ENCODE measurements at regions not wholly inside any gene's neighbourhood (a gene's known extent, or its start where the extent isn't known, plus 50 kb on each side); places are given as distances from the start of the nearest gene placed in this dataset.
"Not testable (repeated sequence)": the region's sequence is repeated elsewhere in the genome, so short reads cannot be mapped to it uniquely, and the experiment has no call there.

DNA sequence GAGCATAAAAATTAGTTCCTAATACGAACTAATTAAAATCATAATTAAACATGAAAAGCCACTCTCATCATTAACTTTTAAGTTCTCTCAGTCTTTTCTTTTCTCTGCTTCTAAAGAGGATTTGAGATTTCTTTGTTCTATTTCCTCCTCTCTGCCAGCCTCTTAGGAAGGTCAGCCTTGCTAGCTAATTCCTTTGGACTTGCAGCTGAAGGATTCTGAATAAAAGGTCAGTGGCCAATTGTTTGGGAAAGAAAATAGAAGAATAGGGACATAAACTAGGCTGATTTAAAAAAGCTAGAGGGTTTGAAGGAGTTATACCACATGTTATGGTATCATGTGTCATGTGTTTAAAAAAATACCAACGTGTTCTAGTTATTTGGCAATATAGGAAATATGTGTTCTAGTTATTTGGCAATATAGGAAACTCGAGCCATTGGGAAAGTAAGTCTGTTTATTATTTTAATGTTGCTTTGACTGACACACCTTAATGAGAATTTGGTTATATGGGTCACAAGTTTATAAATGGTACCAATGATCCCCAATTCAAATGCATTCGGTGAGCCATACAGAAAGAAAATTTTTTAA, 1668.7 kb upstream of the PCDH7 start:
- DNase-seq: no peak

DNA sequence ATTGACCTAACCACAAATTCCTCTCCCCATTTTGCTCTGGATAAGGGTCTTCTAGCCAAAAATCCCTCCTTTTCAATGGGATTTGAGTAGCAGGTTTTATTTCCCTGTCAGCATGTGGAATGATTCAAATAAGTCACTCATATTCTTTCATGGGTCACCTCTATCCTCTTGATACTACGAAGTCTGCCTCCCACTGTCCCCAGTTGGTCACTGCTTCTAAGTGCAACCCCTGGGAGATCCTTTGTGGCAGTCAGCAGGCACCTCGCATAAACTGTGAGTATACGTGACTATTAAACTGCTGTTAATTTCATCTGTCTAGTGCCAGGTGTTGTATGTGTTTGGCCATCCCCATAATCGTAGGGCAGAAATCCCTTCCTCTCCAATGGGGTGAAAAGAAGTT, 1667.9 kb upstream of the PCDH7 start:
- DNase-seq: no peak

DNA sequence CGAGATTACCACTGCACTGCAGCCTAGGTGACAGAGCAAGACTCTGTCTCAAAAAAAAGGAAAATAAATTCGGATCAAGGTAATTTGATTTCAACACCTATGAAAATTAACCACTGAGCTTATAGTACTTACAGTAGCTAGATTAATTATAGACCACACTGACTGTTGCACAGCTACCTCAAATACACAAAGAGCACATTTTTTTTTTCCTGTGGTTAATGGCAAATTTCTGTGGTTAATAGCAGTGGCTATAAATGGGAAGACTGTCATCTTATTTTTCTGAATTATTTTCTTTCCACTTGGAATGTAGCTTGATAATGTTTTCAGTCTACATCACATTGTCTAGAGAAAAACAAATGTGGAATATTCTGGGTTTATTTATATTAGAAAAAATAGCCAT, 1661.6 kb upstream of the PCDH7 start:
- no peak for DNase-seq

DNA sequence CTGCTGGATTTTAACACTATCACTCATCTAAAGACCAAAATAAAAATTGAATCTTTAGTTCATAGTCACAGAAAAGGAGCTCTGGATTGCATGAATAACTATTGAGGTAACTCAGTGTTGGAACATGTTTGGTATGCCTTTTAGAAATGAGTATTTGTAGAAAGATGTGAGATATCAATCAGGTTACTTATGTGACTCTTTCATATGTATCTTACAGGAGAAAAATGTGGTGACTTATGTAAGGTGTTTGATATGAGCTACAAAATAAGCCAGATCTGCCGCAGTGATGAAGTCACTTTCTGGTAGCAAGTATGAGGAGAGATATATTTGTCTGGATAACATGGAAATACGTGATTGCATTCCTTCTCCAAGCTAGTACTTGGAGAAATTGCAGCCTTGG, 1653.3 kb upstream of the PCDH7 start:
- no peak for DNase-seq

DNA sequence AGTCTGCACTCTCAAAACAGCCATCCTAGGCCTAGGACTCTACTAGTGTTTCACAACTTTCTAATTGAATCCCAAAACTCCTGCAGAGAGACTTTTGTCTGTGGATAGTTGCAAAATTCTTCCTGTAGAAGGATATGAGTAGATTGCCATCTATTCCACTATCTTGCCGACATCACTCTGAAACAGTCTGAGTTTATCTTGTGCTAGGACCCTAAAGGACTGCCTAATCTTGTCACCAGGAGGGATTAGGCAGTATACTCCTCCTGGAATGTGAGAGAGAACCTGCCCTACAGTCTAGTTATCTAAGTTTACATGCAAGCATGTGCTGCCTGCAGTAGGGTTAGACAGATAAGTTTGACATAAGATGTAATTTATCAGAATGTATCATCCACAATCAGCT, 1646.6 kb upstream of the PCDH7 start:
- DNase-seq: no peak

DNA sequence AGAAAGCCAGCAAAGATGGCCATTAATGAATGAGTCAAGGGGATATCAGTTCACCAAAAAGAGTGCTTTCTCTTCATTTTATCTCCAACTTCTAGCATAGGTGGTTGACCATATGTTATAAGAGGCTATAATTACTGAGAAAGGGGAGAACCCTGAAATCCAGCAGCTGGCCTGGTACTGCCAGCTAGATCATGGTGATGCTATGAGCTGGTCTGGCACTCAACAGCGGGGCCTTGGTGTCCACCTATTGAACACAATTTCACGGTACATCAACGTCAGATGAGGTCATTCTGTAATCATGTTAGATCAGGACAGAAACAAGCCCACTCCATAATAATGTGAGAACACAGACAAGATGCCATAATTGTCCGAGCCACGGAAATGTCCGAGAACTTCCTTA, 1644.8 kb upstream of the PCDH7 start:
- no peak for DNase-seq

DNA sequence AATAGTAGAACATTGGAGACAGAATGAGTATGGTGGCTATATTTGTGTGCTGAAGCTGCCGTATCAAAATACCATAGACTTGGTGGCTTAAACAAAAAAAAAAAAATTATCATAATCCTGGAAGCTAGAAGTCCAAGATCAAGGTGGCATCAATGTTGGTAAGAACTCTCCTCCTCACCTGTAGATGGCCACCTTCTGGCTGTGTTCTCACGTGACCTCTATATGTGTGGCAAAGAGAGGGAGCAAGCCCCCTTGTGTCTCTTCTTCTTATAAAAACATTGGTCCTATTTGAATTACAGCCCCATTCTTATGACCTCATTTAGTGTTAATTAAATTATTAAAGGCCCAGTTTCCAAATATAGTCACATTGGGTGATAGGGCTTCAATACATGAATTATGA, 1640.9 kb upstream of the PCDH7 start:
- no peak for DNase-seq

DNA sequence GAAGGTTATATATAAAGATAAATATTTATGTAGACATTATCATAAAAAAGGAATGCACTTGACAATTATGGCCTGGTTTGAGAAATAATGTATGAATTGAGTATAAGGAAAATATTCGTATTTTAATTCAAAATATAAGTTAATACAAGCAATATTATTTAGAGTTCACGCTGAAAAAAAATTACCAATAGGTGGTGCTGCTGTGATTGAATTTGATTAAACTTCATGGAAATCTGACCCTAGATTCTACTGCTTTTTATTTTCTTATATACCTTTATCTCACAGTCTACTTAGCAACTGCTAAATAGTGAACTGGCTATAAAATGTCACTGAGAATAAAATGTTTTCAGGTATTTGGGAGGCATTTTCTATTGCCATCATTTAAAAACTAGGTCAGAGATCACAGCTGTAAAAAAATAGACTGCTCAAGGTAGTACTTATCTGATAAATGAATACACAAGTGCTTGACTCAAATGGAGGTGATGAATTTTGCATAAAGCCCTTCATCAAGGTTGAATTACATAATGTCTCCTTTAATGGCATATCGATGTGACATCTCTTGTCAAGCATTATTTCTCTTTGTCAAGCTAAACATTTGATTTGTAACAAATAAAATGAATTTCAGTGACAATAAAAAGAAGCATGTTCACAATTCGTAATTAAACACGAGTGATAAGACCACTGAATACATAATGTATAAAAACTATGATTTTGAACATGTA, 1638.8 kb upstream of the PCDH7 start:
- no peak for DNase-seq

DNA sequence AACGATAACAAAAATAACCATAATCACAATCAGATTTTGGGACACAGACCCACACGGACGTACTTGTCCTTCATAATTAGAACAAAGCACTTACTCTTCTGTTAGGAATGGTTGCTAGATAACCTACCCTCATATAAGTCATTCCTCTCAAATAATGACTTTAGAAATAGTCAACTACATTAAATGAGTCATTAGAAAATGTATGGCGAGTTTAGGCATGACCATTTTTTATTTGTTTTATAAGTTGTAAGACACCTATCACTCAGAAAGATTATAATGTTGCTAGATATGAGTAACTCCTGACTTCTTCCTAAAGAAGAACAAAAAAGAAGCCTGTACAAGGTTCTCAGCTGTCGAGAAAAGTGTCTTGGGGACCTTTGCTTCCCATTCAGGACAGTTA, 1637.5 kb upstream of the PCDH7 start:
- no peak for DNase-seq

DNA sequence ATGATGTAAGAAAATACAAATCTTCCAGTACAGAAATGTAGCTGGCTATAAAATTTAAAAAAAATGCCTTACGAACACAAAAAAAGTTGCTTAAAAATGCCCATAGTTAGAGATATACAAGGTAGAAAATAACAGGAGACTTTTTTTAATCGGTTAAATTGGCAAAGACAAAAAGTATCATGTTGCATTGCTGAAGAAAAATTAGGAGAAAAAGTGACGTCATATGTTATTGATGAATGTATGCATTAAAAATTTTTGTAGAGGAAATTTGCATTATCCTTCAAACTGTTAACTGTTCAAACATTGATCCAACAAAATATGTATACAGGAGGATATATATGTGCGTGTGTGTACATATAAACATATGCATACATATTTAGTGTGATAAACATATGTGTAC, 1634.4 kb upstream of the PCDH7 start:
- DNase-seq: no peak

DNA sequence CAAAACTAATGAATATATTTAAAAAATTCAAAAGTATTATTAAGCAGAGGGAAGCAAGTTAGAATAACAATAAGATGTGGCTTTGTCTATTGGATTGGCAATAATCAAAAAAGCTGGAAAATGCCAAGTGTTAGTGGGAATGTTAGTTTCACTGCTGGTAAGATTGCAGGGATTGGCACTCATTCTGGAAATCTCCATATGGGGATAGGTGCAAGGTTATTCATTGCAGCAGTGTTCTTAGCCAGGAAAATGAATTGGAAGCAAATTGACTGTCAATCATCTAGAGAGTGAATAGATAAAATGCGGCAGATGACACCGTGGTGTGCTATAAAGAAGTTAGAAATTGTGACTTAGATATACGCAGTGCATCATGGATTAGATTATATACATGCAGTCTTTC, 1615.5 kb upstream of the PCDH7 start:
- no peak for DNase-seq

DNA sequence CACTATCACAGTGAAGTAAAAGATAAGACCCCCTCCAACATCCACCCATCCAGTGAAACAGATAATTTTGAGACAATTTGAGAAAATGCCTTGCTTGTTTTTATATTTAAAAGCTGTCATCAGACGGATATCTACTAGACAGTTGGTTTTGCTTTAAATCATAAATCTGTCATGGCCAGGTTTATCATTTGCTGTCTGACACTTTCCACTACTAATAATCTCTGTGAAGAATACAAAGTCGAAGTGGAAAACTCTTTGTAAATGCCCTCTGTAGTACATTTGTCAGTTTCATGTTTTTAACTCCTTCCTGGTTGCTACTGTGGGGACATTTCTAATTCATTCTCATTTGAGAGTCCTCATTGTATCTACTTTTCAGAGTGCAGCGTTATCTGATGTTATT, 1606.2 kb upstream of the PCDH7 start:
- DNase-seq: no peak

DNA sequence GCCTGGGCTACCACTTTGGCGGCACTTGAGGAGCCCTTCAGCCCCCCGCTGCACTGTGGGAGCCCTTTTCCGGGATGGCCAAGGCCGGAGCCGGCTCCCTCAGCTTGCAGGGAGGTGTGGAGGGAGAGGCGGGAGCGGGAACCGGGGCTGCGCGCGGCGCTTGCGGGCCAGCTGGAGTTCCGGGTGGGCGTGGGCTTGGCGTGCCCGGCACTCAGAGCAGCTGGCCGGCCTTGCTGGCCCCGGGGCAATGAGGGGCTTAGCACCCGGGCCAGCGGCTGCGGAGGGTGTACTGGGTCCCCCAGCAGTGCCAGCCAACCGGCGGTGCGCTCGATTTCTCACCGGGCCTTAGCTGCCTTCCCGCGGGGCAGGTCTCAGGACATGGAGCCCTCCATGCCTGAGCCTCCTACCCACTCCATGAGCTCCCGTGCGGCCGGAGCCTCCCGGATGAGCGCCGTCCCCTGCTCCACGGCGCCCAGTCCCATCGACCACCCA, 1602.9 kb upstream of the PCDH7 start:
- not testable (repeated sequence) for DNase-seq

DNA sequence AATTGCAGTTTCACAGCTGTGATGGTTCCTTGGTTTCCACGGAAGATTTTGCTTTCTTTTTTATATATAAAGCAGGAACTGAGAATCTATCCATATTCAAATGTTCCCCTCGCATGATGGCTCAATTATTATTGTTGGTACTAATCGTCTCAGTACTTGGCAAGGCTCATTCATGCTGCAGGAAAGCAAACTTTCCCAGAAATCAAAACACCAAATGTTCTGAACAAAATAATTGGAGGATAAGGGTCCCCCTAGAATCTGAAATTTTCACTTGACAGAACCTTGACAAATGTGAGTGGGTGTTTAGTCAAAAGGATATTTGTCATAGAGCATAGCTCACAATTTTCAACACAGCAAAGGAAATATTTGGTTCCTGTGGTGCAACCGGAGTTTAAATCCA, 1598.6 kb upstream of the PCDH7 start:
- DNase-seq: no peak

DNA sequence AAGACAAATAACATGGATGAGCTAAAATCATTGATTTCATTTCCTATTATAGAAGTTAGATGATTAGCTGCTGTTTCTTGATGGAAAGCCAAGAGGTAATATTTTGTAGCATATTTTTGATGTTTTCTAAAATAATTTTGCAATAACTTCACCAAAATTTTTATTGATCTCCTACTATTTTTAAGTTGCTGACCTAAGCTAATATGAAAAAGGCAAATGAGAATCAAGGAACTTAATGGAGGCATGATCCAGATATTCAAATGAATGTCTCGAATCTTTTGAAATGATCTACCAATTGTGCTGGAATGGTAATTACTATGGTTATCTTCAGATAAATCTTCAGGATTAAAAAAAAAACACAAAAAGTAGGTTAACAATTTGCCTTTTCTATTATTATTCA, 1591.4 kb upstream of the PCDH7 start:
- no peak for DNase-seq

DNA sequence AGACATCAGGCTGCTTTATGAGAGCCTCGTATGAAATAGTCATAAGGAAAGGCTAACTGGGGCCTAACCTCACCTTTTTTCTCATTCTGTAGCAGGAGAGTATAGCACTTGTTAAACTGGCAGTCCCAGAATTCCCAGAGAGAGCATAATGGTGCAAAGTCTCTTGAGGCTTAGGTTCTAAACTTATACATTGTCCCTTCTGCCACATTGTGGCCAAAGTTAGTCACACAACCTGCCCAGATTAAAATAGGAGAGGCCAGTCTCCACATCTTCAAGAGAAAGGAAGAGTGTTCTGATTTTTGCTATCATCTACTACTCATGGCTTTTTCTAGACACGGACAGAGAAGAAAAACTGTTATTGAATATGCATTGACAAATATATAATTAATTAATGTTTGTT, 1588.9 kb upstream of the PCDH7 start:
- no peak for DNase-seq

DNA sequence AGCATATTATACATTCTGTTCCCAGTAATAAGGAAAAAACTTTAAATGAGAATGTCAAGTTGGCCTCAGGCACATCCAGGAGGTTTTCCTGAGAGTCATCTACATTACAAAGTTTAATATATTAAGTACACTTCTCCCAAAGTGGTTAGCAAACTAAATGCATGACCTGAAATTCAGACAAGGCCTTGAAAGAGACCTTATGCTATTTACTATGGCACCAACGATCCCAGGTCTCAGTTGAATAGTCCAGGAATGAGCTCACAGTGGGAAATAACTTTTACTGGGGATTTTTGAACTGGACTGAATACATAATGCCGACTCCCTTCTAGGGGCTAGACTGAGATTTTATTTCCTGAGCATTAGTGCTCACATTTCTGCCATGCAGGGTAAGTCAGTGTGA, 1577.5 kb upstream of the PCDH7 start:
- DNase-seq: no peak

DNA sequence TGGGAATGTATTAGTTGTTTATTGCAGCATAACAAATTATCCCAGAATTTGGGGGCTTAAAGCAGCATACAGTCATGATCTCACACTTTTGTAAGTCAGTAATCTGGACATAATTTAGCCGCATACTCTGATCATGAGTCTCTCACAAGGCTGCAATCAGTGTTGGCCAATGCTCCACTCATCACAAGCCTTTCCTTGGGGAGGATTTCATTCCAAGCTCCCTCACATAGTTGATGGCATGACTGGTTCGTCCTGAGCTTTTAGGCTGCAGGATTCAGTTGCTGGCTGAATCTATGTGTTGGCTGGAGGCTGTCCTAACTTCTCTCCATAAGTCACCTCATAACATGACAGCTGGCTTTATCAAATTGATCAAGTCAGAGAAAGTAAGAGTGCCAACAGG, 1568.6 kb upstream of the PCDH7 start:
- no peak for DNase-seq

DNA sequence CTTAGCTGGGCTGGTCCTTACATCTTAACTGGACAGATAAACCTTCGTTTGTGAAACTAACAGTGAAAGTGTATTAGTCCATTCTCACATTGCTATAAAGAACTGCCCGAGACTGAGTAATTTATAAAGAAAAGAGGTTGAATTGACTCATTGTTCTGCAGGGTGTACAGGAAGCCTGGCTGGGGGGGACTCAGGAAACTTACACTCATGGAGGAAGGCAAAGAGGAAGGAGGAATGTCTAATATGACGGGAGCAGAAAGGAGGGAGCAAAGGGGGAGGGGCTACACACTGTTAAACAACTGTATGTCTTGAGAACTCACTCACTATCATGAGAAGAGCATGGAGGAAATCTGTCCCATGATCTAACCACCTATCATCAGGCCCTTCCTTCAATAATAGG, 1566.5 kb upstream of the PCDH7 start:
- no peak for DNase-seq

DNA sequence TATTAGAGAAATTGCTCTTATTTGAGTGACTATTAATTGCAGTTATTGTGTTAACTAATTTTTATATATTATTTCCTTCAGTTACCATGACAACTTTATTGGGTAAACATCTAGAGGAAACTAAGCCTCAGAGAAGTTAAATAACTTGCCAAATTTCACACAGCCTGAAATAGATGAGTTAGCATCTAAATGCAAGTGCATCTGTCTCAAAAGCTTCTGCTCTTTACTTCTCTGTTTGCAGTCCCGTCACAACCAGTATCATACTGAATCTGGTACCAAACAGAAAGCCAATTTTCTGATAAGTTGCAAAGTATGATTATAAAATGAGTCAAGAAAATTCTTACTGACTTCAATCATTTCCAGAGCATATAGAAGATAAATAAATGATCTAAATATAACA, 1544.9 kb upstream of the PCDH7 start:
- no peak for DNase-seq

DNA sequence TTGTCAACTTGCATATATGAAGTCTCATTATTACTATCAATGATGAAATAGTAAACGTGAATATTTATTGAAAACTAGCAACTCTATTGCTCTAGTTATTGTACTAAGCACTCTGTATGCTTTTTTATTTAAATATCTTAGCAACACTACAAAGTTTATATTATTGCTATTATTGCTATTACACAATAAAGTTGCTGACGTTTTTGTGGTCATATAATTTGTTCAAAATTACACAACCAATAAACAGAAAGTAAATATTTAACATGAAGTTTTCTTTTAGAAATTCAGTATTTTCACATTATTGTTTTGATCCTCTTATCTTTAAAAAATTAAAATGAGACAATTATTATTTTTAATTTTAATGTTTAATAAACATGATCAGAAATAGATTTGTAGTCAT, 1521.1 kb upstream of the PCDH7 start:
- DNase-seq: no peak

DNA sequence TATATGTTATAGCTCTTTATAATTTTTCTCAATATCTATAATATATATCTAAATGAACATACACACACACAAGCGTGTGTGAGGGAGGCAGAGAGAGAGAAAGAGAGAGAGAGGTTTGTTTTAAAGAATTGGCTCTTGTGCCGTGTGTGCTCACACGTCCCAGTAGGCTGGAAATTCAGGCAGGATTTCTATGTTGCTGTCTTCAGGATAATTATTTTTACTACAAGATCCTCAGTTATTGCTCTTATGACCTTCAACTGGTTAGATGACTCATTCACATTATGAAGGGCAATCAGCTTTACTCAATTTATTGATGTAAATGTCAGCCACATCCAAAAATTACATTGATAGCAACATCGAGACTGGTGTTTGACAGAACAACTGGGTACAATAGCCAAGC, 1520.7 kb upstream of the PCDH7 start:
- DNase-seq: no peak

DNA sequence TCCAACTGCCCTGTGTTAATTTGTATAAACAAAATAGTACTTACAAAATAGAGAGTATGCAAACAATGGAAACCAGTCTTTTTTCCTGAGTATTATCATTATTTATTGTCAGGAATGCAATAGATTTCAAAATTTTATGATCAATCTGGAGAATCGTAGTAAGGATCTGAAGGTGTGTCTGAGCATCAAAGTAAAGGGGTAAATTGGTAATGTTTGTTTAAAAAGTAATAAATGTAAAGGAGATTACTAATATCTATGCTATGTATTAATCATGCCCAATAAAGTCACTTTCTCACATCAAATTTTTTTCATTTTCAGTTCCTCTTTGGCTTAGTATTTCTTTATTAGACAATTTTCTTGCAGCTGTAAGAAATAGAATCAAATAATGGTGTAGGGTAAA, 1507.1 kb upstream of the PCDH7 start:
- DNase-seq: no peak

DNA sequence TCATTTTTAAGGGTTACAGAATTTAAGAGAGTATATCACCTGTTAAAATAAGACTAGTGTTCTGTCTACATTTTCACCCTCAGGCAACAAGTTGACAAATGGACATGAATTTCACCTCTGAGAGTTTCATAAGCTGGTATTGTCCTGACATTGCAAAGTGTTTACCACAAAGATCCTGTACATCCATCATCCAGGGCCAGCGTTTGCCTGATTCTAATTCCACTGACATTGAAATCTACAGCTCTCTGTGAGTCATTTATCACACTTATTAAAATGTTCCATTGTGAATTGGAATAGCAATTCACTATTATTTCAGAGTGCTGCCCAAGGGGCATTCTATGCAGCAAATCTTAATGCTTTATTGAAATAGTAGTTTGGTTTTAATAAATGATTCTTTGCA, 1499.4 kb upstream of the PCDH7 start:
- DNase-seq: no peak

DNA sequence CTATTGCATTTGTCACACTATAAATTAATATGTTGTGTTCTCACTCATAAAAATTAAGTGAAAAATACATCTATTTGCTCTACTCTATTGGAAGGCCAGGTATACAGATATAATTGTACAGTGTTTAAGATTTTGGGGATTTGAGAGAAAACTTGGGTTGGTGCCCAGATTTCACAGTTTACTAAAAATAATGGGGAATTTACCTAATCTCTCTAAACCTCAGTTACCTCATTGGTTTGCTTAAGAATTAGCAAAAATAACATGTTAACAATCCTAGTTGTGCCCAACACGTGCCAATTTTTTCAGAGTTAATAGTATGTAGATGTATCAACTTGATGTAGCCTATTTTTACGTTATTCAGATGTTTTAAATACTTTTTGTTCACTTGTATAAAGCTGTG, 1495.3 kb upstream of the PCDH7 start:
- DNase-seq: no peak
